HG02938 (cell line): ENCODE measurements at regions not wholly inside any gene's neighbourhood (a gene's known extent, or its start where the extent isn't known, plus 50 kb on each side); places are given as distances from the start of the nearest gene placed in this dataset.

Source experiments
- ATAC-seq: cut with Tn5 transposase; IDR thresholded peaks from one replicate; pipeline ENCODE4 v1.9.1; 2021; ENCODE audit warnings: mild to moderate bottlenecking, moderate library complexity; ENCODE audit not compliant: unreplicated experiment

GRCh38 chr9:99282406-99282805, 60.3 kb downstream of the SEC61B start:
- no peak for ATAC-seq

GRCh38 chr9:99285965-99286364, 63.9 kb downstream of the SEC61B start:
- no peak for ATAC-seq

- ATAC-seq = no peak
These were observed 64.5 kb downstream of the SEC61B start for GRCh38 chr9:99286536-99286935.

GRCh38 chr9:99287641-99288040, 65.6 kb downstream of the SEC61B start:
- ATAC-seq = no peak

- no peak for ATAC-seq
These were observed 66.7 kb downstream of the SEC61B start for GRCh38 chr9:99288830-99289229.

GRCh38 chr9:99294850-99295461, 72.9 kb downstream of the SEC61B start:
- ATAC-seq = no peak

- no peak for ATAC-seq
These were observed 74.3 kb downstream of the SEC61B start for GRCh38 chr9:99296291-99296951.

- no peak for ATAC-seq
These were observed 76.5 kb downstream of the SEC61B start for GRCh38 chr9:99298614-99299013.

GRCh38 chr9:99299211-99300102, 77.4 kb downstream of the SEC61B start:
- ATAC-seq = no peak

- no peak for ATAC-seq
These were observed 78.0 kb downstream of the SEC61B start for GRCh38 chr9:99300103-99300439.

- no peak for ATAC-seq
These were observed 78.5 kb downstream of the SEC61B start for GRCh38 chr9:99300603-99301002.

GRCh38 chr9:99303177-99303576, 81.1 kb downstream of the SEC61B start:
- ATAC-seq = no peak

GRCh38 chr9:99305124-99305523, 83.0 kb downstream of the SEC61B start:
- no peak for ATAC-seq

GRCh38 chr9:99305820-99306811, 84.0 kb downstream of the SEC61B start:
- no peak for ATAC-seq

- ATAC-seq = no peak
These were observed 85.8 kb downstream of the SEC61B start for GRCh38 chr9:99307851-99308250.

GRCh38 chr9:99309141-99309939, 87.3 kb downstream of the SEC61B start:
- no peak for ATAC-seq

GRCh38 chr9:99312736-99313135, 90.7 kb downstream of the SEC61B start:
- ATAC-seq = no peak

- ATAC-seq = no peak
These were observed 97.0 kb downstream of the SEC61B start for GRCh38 chr9:99319048-99319447.

- ATAC-seq = no peak
These were observed 100.2 kb downstream of the SEC61B start for GRCh38 chr9:99322299-99322698.
